Stimulated activated CD4-positive, alpha-beta T cell treated with anti-CD3 and anti-CD28 coated beads, TNF-alpha, amount 100 ng/mL, for 48 hours (primary cell): ENCODE measurements at regions not wholly inside any gene's neighbourhood (a gene's known extent, or its start where the extent isn't known, plus 50 kb on each side); places are given as distances from the start of the nearest gene placed in this dataset.
"Not testable (repeated sequence)": the region's sequence is repeated elsewhere in the genome, so short reads cannot be mapped to it uniquely, and the experiment has no call there.

ENCODE experiments used
- DNase-seq, 3 donors: peaks; one replicate each; pipeline ENCODE4 v3.0.0-alpha.2; 2020; ENCODE audit warnings: low read depth in 3 of 3

GRCh38 chr9:111744363-111744762 is 50.4 kb downstream of the SHOC1 start:
- DNase-seq, result no peak

- DNase-seq, result peak; percentile 3 to 32 (median 13)
Observed at GRCh38 chr9:111743275-111743674, 51.5 kb downstream of the SHOC1 start.

GRCh38 chr9:111740739-111741138 is 54.0 kb downstream of the SHOC1 start:
- no peak for DNase-seq

- DNase-seq, result no peak
Observed at GRCh38 chr9:111736714-111737113, 58.0 kb downstream of the SHOC1 start.

DNA sequence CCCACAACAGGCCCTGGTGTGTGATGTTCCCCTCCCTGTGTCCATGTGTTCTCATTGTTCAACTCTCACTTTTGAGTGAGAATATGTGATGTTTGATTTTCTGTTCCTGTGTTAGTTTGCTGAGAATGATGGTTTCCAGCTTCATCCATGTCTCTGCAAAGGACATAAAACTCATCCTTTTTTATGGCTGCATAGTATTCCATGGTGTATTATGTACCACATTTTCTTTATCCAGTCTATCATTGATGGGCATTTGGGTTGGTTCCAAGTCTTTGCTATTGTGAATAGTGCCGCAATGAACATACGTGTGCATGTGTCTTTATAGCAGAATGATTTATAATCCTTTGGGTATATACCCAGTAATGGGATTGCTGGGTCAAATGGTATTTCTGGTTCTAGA is 59.4 kb downstream of the SHOC1 start:
- DNase-seq, result not testable (repeated sequence)

- DNase-seq, result no peak
Observed at GRCh38 chr9:111731928-111732327, 62.8 kb downstream of the SHOC1 start.

DNA sequence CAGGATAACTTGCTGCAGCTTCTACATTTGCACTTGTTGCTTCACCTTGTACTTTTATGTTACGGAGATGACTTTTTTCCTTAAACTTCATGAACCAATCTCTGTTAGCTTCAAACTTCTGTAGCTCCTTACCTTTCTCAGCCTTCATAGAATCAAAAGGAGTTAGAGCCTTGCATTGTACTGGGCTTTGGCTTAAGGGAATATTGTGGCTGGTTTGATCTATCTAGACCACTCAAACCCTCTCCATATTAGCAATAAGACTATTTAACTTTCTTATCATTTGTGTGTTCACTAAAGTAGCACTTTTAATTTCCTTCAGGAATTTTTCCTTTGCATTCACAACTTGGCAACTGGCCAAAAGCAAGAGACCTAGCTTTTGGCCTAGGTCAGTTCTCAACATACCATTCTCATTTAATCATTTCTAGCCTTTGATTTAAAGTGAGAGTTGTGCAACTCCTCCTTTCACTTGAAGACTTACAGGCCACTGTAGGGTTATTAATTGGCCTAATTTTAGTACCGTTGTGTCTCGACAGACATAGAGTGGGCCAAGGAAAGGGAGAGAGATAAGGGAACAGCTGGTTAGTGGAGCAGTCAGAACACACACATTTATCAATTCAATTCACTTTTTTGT is 63.7 kb downstream of the SHOC1 start:
- DNase-seq, result no peak

- no peak for DNase-seq
Observed at GRCh38 chr9:111728617-111729366, 65.9 kb downstream of the SHOC1 start.

- DNase-seq, result no peak
Observed at GRCh38 chr9:111728143-111728542, 66.6 kb downstream of the SHOC1 start.

- no peak for DNase-seq
Observed at GRCh38 chr9:111726949-111727348, 65.5 kb downstream of the GNG10 start.

GRCh38 chr9:111720174-111720573 is 58.8 kb downstream of the GNG10 start:
- DNase-seq, result no peak
